ENCODE measurements at regions not wholly inside any gene's neighbourhood (a gene's known extent, or its start where the extent isn't known, plus 50 kb on each side); places are given as distances from the start of the nearest gene placed in this dataset.

DNA sequence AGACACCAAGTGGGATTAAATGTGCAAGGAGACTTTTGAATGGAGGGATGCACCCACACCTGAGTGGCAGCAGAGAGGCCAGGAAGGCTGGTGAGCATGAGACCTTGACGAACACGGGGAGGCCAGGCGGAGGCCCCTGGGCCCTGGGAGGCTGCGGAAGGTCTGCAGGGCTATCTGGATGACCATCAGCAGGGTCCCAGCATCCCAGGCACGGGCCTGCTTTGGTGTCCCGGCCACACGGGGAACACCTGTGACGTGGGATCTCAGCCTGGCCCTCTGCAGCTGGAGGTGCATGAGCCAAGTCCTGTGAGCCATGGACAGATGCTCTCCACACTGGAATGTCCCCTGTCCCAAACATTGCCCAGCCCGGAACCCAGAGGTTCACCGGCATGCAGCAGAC is 174.0 kb upstream of the FOXD4L5 start:
- TF ChIP-seq POLR2A (IDR thresholded peaks at IDR 0.05) (no peak), CTCF (IDR thresholded peaks at IDR 0.05 in 4 of 5, conservative IDR thresholded peaks at IDR 0.05 in 1 of 5) (no peak)

Data from gastrocnemius medialis (tissue), 4 donors.